Endothelial cell of umbilical vein (primary cell): ENCODE measurements at regions not wholly inside any gene's neighbourhood (a gene's known extent, or its start where the extent isn't known, plus 50 kb on each side); places are given as distances from the start of the nearest gene placed in this dataset.

Experiments used
- BruUV-seq: library from RNA; stranded (reverse); fragments of 400-500 nt; replicated peaks from 2 replicates; lab custom pipeline; 2021; lab: Mats Ljungman, UMichigan
- CTCF ChIA-PET: fragments of 300-600, 350-600 bp; sonication (Branson Sonifier 250); formaldehyde crosslinking; loops from one replicate; lab custom pipeline; 2021; ENCODE audit warnings: antibody characterized with exemption, inconsistent platforms; lab: Charles Lee
- POLR2A ChIA-PET: fragments of 300-600, 350-600 bp; sonication (Branson Sonifier 250); formaldehyde crosslinking; loops from one replicate; lab custom pipeline; 2021; ENCODE audit warnings: antibody characterized with exemption, inconsistent platforms; lab: Charles Lee
- DNase-seq: peaks from one replicate; pipeline ENCODE4 v3.0.0-alpha.2; 2011; ENCODE audit warnings: low read depth, low spot score
- FAIRE-seq: peaks from 2 replicates; lab custom pipeline; 2011; peaks lifted over from hg19 to GRCh38; lab: Jason Lieb, UNC
- H2AFZ ChIP-seq: 2 replicates; pipeline ENCODE4 v1.6.0; 2012; ENCODE audit warnings: low read depth, low read length, control low read depth, inconsistent platforms
- H3K27ac ChIP-seq: 2 replicates; pipeline ENCODE4 v1.5.1; 2011; ENCODE audit warnings: low read depth, mild to moderate bottlenecking, control low read depth, low read length, moderate library complexity; ENCODE audit not compliant: insufficient read depth
- H3K27me3 ChIP-seq, 2 experiments: 2 replicates each; pipeline versions ENCODE4 v1.6.0 to v1.6.1; 2011; ENCODE audit warnings: low read length in 2 of 2, mixed read lengths in 1 of 2; ENCODE audit not compliant: control insufficient read depth in 2 of 2, insufficient read depth in 2 of 2
- H3K36me3 ChIP-seq, 2 experiments: 2 replicates in 1 of 2; 3 replicates in 1 of 2; pipeline ENCODE4 v1.5.1; 2011; ENCODE audit warnings: low read length in 2 of 2, mild to moderate bottlenecking in 1 of 2, moderate library complexity in 1 of 2; ENCODE audit not compliant: control insufficient read depth in 2 of 2, insufficient read depth in 2 of 2; ENCODE audit errors: extremely low read depth in 1 of 2
- H3K4me1 ChIP-seq: 3 replicates; pipeline ENCODE4 v1.5.1; 2011; ENCODE audit warnings: mild to moderate bottlenecking, low read length; ENCODE audit not compliant: control insufficient read depth, insufficient read depth; ENCODE audit errors: extremely low read depth
- H3K4me2 ChIP-seq: 2 replicates; pipeline ENCODE4 v1.6.1; 2011; ENCODE audit warnings: low read length, control low read depth, mixed read lengths; ENCODE audit not compliant: insufficient read depth
- H3K4me3 ChIP-seq, 3 experiments: fragments of 200-600 bp in 1 of 3; sonication (generic), shearing (Covaris generic) in 1 of 3; replicated peaks in 1 of 3; 2 replicates each; pipeline ENCODE4 v1.5.1; 2011 to 2016; ENCODE audit warnings: control low read depth in 3 of 3, low read length in 3 of 3, mild to moderate bottlenecking in 2 of 3, inconsistent platforms in 1 of 3, low read depth in 1 of 3, moderate library complexity in 1 of 3; ENCODE audit not compliant: insufficient read depth in 1 of 3
- H3K79me2 ChIP-seq: 2 replicates; pipeline ENCODE4 v1.6.0; 2012; ENCODE audit warnings: low read length, inconsistent platforms; ENCODE audit not compliant: control insufficient read depth, insufficient read depth
- H3K9ac ChIP-seq: replicated peaks from 2 replicates; pipeline ENCODE3; 2011; ENCODE audit warnings: low read length, control low read depth; ENCODE audit not compliant: insufficient read depth; ENCODE audit errors: extremely low read depth
- H3K9me1 ChIP-seq: replicated peaks from 3 replicates; pipeline ENCODE4 v1.6.0; 2011; ENCODE audit warnings: mild to moderate bottlenecking, low read length; ENCODE audit not compliant: control insufficient read depth, insufficient read depth; ENCODE audit errors: extremely low read depth
- H3K9me3 ChIP-seq: replicated peaks from 2 replicates; pipeline ENCODE4 v1.5.1; 2012; ENCODE audit warnings: low read length, inconsistent platforms; ENCODE audit not compliant: control insufficient read depth, insufficient read depth
- H4K20me1 ChIP-seq: replicated peaks from 2 replicates; pipeline ENCODE3; 2011; ENCODE audit warnings: mild to moderate bottlenecking, low read length; ENCODE audit not compliant: control insufficient read depth, insufficient read depth; ENCODE audit errors: extremely low read depth
- CTCF ChIP-seq, 2 donors: IDR thresholded peaks; 1 replicate in 1 of 2; 2 replicates in 1 of 2; pipeline ENCODE4 v1.5.1; 2011; ENCODE audit warnings: low read length in 2 of 2, mild to moderate bottlenecking in 2 of 2, moderate library complexity in 2 of 2, control low read depth in 1 of 2, inconsistent platforms in 1 of 2, low read depth in 1 of 2; ENCODE audit not compliant: insufficient read depth in 1 of 2; ENCODE audit errors: extremely low read depth in 1 of 2
- EZH2 ChIP-seq: IDR thresholded peaks from 2 replicates; pipeline ENCODE4 v1.6.1; 2012; ENCODE audit warnings: borderline replicate concordance, low read depth, mild to moderate bottlenecking, moderate library complexity, low read length, inconsistent platforms; ENCODE audit not compliant: severe bottlenecking
- FOS ChIP-seq: IDR thresholded peaks from 2 replicates; pipeline ENCODE4 v1.6.1; 2011; ENCODE audit warnings: mild to moderate bottlenecking, low read length, moderate library complexity, borderline replicate concordance; ENCODE audit not compliant: insufficient read depth
- GATA2 ChIP-seq: IDR thresholded peaks from 2 replicates; pipeline ENCODE4 v1.7.0; 2011; ENCODE audit warnings: low read depth, mild to moderate bottlenecking, moderate library complexity, mixed read lengths, low read length; ENCODE audit not compliant: insufficient read length, insufficient read depth
- JUN ChIP-seq: IDR thresholded peaks from 2 replicates; pipeline ENCODE4 v1.6.1; 2011; ENCODE audit warnings: borderline replicate concordance, low read depth; ENCODE audit not compliant: insufficient read length, insufficient read depth
- MAX ChIP-seq: IDR thresholded peaks from 2 replicates; pipeline ENCODE4 v1.6.1; 2011; ENCODE audit not compliant: insufficient read depth, insufficient read length
- MYC ChIP-seq: IDR thresholded peaks from one replicate; pipeline ENCODE4 v1.6.1; 2011; ENCODE audit warnings: mild to moderate bottlenecking, low read depth, low read length
- POLR2A ChIP-seq: IDR thresholded peaks from 2 replicates; pipeline ENCODE4 v1.6.1; 2012; ENCODE audit warnings: low read depth, mild to moderate bottlenecking, control low read depth, low read length
- POLR2AphosphoS5 ChIP-seq: IDR thresholded peaks from 2 replicates; pipeline ENCODE4 v1.6.1; 2012; ENCODE audit warnings: low read depth, mild to moderate bottlenecking, control low read depth, low read length, moderate library complexity; ENCODE audit not compliant: insufficient read depth
- dilution Hi-C: fragments of 300-500 bp; cut with MboI; formaldehyde crosslinking; loops from one replicate; pipeline ENCODE4 v1.15.0; 2019; ENCODE audit warnings: low sequenced_read_pairs; ENCODE audit not compliant: extremely low pct_ligation_motif_present
- intact Hi-C: fragments of 100-400 bp; cut with micrococcal nuclease; formaldehyde crosslinking; loops from one replicate; pipeline ENCODE4 v1.10.0; 2022

- BruUV-seq = no TSS peak
- no peak overlapping the region for H3K27ac ChIP-seq
- DNase-seq = no peak
- CTCF ChIA-PET = no interaction called here
- dilution Hi-C loops = no loop called here
- H3K36me3 ChIP-seq = no peaks in the 10 kb centered on the region
- H3K9me1 ChIP-seq = no peaks in the 10 kb centered on the region
- H3K4me2 ChIP-seq = no peak overlapping the region
- no peaks in the 10 kb centered on the region for H3K79me2 ChIP-seq
- intact Hi-C loops = no loop called here
- no peak for FAIRE-seq
- H3K4me1 ChIP-seq = no peaks in the 10 kb centered on the region
- no peak overlapping the region for H2AFZ ChIP-seq
- H3K27me3 ChIP-seq = no peaks in the 10 kb centered on the region
- no peak overlapping the region for H3K4me3 ChIP-seq
- H3K9ac ChIP-seq = no peak overlapping the region
- POLR2A ChIA-PET = no interaction called here
- TF ChIP-seq FOS = no peak
- TF ChIP-seq MYC = no peak
- TF ChIP-seq MAX = no peak
- no peak for TF ChIP-seq CTCF (IDR thresholded peaks at IDR 0.05; ENCODE audit: extremely low read depth in 1 of 2, insufficient read depth in 1 of 2, low read depth in 1 of 2, low read length in 2 of 2)
- no peak for TF ChIP-seq POLR2AphosphoS5
- no peak for TF ChIP-seq GATA2
- TF ChIP-seq POLR2A = no peak
- TF ChIP-seq JUN = no peak
- no peak for TF ChIP-seq EZH2
- no peaks in the 10 kb centered on the region for H3K9me3 ChIP-seq
- H4K20me1 ChIP-seq = no peaks in the 10 kb centered on the region
These were observed 58.5 kb upstream of the CRBN start for GRCh38 chr3:3237979-3238378.
